Neural cell (in vitro differentiated cells): ENCODE measurements at regions not wholly inside any gene's neighbourhood (a gene's known extent, or its start where the extent isn't known, plus 50 kb on each side); places are given as distances from the start of the nearest gene placed in this dataset.

Experiments
- EP300 ChIP-seq: fragments of 450-650 bp; conservative IDR thresholded peaks from 2 replicates; pipeline ENCODE4 v1.6.1; 2014; ENCODE audit warnings: antibody characterized with exemption, mild to moderate bottlenecking, moderate library complexity; ENCODE audit not compliant: poor library complexity, severe bottlenecking
- EZH2 ChIP-seq: fragments of 200-600, 300-800 bp; shearing (Covaris generic), sonication (generic); IDR thresholded peaks from 2 replicates; pipeline ENCODE4 v1.6.1; 2014; ENCODE audit warnings: antibody characterized with exemption, low read length, borderline replicate concordance, mild to moderate bottlenecking; ENCODE audit not compliant: insufficient read depth, poor library complexity, severe bottlenecking
- MXI1 ChIP-seq: fragments of 450-650 bp; conservative IDR thresholded peaks from 2 replicates; pipeline ENCODE4 v1.6.1; 2014; ENCODE audit warnings: antibody characterized with exemption, mild to moderate bottlenecking; ENCODE audit not compliant: poor library complexity, severe bottlenecking
- POLR2AphosphoS5 ChIP-seq: IDR thresholded peaks from 2 replicates; pipeline ENCODE4 v1.6.1; 2012
- REST ChIP-seq: IDR thresholded peaks from 2 replicates; pipeline ENCODE4 v1.6.1; 2012; ENCODE audit warnings: borderline replicate concordance
- TAF1 ChIP-seq: IDR thresholded peaks from 2 replicates; pipeline ENCODE4 v1.6.1; 2012; ENCODE audit warnings: low read depth
- TF ChIP-seq, protein P1 (sequence below): fragments of 450-650 bp; IDR thresholded peaks from 2 replicates; pipeline ENCODE4 v1.5.1; 2014; ENCODE audit warnings: antibody characterized with exemption, mild to moderate bottlenecking, moderate library complexity; ENCODE audit not compliant: poor library complexity, severe bottlenecking

DNA sequence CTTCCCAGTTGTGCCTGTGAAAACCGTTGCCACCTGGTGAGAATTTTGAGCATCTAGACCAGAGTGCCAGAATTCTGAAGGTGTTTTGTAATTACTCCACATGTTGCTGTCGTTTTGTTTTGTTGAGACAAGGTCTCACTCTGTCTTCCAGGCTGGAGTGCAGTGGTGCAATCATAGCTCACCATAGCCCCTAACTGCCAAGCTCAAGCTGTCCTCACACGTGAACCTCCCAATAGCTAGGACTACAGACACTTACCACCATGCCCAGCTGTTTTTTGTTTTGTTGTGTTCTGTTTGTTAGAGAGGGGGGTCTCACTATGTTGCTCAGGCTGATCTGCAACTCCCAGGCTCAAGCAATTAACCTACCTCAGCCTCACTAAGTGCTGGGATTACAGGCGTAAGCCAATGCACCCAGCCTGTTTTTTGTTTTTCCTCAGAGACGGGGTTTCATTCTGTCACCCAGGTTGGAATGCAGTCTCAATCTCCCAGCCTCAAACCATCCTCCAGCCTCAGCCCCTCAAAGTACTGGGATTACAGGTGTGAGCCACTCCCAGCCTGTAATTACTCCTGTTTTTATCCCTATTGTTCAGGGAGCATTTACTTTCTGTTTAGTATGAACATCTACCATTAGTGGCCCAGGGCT is 121.1 kb upstream of the DMRT1 start:
- TF ChIP-seq EZH2 = no peak
- no peak for TF ChIP-seq TAF1
- TF ChIP-seq, protein P1, sequence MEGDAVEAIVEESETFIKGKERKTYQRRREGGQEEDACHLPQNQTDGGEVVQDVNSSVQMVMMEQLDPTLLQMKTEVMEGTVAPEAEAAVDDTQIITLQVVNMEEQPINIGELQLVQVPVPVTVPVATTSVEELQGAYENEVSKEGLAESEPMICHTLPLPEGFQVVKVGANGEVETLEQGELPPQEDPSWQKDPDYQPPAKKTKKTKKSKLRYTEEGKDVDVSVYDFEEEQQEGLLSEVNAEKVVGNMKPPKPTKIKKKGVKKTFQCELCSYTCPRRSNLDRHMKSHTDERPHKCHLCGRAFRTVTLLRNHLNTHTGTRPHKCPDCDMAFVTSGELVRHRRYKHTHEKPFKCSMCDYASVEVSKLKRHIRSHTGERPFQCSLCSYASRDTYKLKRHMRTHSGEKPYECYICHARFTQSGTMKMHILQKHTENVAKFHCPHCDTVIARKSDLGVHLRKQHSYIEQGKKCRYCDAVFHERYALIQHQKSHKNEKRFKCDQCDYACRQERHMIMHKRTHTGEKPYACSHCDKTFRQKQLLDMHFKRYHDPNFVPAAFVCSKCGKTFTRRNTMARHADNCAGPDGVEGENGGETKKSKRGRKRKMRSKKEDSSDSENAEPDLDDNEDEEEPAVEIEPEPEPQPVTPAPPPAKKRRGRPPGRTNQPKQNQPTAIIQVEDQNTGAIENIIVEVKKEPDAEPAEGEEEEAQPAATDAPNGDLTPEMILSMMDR = no peak
- TF ChIP-seq POLR2AphosphoS5 = no peak
- TF ChIP-seq MXI1 = no peak
- TF ChIP-seq EP300 = no peak
- no peak for TF ChIP-seq REST
